HG03175 (cell line): ENCODE measurements at regions not wholly inside any gene's neighbourhood (a gene's known extent, or its start where the extent isn't known, plus 50 kb on each side); places are given as distances from the start of the nearest gene placed in this dataset.

Experiments
- ATAC-seq: cut with Tn5 transposase; IDR thresholded peaks from one replicate; pipeline ENCODE4 v1.9.1; 2021; ENCODE audit warnings: mild to moderate bottlenecking, moderate library complexity; ENCODE audit not compliant: unreplicated experiment

DNA sequence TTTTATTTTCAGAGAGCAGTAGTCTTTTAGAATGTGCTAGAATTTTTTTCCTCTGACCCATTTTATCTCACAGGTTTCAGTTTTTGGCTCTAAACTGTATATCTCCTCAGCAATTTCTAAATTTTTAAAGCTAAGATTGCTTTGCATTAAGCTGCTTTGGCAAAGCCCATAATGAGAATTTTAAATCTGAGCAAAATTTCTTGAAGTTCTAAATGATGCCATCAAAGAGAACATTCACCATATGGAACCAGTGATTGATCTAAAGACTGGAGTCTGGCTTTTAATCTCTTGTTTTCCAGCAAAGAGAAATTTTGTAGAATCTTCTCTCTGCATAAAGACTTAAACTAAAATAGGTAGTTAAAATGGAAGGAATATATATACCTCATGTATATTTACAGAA lies 313.6 kb downstream of the TBC1D32 start:
- ATAC-seq, result no peak

DNA sequence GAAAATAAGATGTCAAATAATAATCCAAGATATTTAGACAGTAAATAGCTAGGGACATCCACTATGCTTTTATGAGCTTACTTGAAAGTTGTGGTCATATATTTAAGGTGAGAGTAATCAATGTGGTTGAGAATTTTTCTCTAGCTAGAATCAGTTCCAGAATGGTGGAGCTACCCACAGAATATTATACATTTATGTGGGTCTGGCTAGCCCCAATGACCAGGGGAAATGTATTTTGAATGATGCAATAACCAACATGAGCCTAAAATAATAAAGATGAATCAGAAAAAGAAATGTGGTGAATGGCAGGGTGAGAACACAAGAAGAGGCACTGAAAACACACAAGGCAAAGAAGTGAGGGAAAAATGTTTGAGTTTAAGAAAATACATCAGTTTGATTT lies 325.7 kb downstream of the TBC1D32 start:
- no peak for ATAC-seq

DNA sequence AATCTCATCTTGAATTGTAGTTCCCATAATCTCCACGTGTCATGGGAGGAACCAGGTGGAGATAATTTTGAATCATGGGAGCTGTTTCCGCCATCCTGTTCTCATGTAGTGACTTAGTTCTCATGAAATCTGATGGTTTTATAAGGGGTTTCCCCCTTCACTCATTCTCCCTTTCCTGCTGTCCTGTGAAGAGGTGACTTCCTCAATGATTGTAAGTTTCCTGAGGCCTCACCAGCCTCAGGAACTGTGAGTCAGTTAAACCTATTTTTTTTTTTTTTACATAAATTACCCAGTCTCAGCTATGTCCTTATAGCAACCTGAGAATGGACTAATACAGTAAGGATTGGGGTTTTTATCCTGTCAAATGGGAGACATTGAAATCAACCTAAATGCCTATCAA lies 328.3 kb downstream of the TBC1D32 start:
- ATAC-seq, result no peak

DNA sequence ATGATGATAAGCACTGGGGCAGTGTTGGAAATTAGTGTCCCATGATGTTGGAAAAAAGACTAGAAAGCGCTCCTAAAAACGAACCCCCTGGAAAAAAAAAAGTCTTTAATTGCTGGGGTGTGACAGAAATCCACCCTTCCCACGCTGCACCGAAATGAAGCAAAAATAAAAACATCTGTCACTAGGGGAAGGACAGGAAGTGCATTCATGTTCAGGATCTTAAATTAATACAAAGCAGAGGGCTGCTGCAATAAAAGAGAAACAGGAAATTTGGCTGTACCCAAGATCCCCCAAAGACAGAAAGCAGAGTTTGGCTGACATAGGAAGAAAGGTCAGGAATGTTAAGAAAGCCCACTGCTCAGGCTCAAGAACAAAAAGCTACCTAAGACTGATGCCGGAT lies 333.9 kb downstream of the TBC1D32 start:
- ATAC-seq, result no peak

DNA sequence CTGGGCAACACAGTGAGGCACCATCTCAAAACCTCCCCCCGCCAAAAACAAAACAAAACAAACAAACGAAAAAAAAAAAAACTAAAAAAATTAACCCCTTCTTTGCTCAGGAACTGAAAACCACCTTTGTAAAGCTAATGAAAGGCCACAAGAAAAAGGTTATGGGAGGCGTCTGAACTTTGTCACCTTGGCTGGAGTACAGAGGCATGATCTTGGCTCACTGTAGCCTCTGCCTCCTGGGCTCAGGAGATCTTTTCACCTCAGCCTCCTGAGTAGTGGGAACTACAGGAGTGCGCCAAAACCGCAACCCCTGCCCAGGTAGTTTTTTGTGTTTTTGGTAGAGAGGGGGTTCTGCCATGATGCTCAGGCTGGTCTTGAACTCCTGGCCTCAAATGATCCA lies 337.9 kb downstream of the TBC1D32 start:
- ATAC-seq, result no peak

DNA sequence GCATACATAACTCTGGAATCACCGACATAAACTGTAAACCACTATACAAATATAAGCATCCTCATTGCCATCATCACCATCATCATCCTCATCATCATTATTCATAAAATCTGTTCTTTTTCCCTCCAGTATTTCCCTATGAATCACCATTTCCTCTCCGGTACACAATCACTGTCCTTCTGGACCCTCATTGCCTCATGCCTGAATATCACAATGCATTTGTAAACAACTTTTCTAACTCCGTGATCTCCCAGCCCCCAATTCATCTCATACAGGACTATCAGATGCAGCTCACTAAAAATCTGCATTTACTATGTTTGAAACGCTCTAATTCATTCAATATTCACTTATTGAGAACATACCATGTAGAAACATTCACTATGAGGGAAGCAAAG lies 339.7 kb downstream of the TBC1D32 start:
- ATAC-seq, result no peak

DNA sequence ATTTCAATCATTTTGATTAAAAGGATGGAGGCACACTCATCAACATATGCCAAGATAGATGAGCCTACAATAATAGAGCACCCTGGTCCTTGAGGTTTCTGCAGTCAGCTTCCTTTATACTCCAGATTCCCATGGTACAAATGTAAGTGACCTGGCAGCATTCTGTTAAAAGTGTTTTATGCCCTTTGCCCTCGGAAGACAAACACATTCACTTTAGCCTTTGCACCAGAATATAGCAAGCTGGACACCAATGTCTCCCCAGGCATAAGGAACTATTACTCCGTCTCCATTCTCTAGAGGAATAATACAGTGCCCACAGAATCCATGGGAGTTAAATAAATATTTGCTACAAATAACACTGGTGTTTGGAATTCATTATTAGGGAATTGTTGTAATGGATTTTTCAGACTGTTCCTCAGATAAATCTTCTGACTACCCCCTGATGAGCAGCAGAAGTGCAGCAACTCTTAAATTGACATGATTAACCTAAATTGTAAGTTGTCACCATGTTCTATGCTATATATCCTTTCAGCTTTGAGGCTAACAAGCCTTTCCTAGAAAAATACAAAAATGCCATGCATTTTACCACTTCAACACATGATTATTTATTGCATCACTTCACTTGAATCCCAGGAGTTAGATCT lies 340.2 kb downstream of the TBC1D32 start:
- no peak for ATAC-seq

DNA sequence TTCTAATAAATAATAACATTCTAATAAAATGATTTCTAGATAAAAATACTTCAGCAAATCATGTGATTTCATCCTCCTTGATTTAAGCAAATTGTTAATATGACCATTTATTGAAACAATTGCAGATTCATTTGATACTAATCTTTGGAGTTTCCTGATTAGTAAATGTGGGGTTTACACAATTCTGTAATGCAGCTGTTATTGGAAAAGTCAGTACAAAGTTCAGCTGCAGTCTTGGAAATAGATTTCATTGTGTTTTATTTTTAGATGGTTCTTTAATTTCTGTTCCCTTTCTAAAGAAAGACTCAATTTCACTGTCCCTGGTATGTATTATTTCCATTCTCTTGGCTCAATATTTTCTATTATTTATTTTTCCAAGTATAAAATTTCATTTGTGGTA lies 342.0 kb downstream of the TBC1D32 start:
- no peak for ATAC-seq

DNA sequence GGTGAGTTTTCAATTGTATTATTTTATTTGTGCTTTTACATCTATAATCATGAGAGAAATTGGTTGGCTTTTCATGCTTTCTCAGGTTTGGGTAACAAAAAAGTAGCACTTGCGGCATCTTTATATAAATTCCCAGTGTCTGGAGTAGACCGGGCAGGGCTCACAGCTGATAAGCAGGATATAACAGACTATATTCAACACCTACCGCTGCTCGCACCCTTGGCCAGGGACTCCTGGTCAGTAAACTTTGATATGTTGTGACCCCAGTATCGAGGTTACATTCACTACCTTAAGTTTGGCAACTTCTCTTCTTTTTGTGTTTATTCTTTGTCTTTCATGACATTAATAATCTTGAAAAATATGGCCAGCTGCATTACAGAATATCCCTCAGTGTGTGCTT lies 343.4 kb downstream of the TBC1D32 start:
- no peak for ATAC-seq

DNA sequence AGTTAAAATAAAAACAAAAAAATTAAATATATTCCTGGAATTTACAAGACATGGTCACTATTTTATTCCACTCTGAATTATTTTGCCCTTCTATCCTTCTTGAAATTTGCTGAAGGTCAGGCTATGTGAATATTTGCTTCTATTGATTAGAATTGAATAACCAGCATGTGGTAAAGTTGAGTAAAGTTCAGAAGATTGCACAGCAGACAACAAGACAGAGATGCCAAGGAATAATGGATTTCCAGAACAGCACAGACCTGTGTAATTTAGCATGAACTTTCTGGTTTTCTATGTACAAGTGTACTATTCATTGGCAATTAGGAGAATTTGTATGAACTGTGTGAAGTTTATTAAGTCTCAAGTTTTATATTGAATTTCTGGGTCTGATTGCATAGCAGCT lies 352.4 kb downstream of the TBC1D32 start:
- no peak for ATAC-seq

DNA sequence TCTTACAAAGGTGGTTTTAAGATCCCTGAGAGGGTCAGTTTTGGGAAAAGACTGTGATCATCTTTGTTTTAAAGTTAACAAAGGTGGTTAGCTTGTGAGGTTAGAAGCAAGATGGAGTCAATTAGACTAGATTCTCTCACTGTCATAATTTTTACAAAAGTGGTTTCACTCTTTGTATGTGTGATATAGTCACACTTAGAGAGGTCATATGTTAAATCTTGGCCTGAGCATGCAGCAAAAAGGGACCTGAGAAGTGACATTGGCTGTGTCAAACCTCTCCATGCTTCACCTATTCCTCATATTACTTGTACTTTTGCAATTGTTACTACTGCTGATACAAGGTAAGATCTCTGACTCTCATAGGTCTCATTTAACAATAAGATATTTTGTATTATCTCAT lies 368.0 kb downstream of the TBC1D32 start:
- ATAC-seq, result peak; percentile 62

DNA sequence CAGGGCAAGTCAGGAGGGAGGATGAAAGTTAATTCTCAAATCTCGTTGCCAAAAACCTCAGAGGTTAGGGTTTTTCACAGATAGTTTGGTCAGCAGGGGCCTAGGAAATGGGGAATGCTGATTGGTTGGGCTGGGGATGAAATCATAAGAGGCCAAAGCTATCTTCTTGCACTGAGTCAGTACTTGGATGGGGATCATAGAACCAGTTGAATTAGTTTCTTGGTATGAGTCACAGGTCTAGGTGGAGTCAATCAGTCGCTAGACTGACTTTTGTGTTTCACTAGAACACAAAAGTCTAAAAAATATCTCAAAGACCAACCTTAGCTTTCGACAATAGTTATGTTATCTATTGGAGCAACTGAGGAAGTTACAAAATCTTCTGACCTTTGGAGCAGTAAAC lies 368.5 kb downstream of the TBC1D32 start:
- peak; percentile 63 for ATAC-seq

DNA sequence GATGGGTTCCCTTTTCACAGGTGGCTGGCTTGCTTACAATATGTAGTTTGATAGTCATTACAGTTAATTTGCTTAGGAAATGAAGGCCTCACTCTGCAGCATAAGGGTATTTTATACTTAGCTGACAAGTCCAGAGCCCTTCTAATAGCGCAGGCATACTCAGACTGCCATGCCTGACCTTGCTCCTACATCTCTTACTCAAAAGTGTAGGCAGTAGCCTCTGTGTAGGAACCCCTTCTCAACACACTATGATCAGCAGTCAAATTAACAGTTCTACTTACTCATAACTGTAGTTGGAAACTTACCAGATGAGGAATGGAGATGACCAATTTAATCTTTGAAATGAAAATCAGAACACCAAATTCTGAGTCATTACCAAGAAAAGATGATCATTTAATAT lies 373.5 kb downstream of the TBC1D32 start:
- no peak for ATAC-seq

DNA sequence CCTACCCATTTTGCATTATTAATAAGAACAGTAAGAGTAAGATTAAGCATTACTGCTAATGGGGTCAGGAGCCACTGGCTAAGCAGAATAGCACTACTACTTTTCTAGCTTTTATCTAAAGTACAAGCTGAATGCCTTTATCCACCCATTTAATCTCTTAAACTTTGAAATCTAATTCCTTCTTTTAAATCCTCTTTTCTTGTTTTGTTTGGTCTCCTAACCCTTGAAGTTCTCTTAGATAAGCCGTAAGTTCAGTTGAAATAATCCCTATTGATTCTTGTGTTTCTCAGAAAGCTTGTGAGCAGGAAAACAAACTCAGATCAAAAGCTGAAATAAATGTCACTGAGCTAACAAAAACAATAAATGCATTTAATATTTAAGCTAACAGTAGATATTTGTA lies 380.2 kb downstream of the TBC1D32 start:
- no peak for ATAC-seq

DNA sequence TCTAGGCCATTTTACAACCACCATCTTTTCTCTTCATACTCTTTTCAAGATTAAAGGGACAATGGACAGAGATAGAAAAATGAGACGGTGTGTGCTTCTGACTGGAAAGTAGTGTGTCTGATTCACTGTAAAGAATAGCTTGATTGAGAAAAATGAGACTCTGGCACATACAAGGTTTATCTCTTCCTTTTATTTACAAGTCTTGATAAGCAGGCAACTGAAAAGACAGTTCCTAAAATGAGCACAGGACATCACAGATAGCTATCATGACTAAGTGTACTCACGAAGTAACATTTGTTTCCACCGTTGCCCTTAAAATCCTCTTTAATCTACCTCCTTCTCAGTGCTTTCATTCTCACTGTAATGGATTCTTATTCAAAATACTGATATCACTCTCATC lies 383.0 kb downstream of the TBC1D32 start:
- ATAC-seq, result no peak

DNA sequence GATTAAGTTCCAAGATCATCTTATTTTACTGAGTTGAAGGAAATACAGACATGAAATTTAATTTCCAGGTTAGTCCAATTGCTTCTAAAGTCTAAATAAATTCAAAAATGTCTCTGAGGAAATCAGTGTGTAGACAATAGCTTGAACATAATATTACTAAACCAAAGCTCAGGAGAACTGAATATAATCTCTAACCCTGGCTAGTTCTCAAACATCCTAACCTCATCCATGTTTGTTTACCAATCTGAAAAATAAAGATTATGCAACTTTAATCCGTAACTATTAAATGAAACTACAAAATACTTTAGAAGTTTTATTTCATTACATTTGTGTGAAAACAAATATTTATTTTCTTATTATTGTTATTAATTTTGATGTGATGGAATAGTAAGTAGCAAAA lies 387.2 kb downstream of the TBC1D32 start:
- no peak for ATAC-seq

DNA sequence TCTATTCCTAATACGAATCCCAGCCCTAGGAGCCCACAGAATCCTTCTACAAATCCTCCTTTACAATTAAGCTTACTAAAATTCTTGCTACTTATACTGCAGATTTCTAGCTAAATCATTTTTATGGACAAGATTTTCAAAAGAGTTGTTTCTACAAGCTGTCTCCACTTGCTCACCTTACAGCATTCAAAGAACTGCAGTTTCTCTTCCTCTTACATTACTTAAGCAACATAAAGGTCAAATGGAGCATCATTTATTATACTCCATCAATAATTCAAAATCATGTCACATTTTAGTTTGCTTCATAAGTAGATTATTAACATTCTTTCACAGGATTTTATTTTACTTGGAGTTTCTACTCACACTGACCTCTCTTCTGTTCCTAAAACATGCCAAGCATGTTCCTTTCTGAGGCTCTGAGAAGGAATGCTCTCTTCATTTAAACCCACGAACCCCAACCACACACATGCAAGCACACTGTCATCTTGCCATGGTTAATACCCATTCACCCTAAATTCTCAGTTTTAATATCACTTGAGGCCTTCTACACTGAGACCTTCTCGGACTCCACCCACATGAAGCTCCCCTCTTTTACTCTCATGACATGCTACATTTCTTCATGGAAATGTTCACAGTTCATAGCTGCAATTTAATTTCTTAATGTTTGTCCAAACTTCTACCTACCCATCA lies 388.2 kb downstream of the TBC1D32 start:
- ATAC-seq, result peak; percentile 68

DNA sequence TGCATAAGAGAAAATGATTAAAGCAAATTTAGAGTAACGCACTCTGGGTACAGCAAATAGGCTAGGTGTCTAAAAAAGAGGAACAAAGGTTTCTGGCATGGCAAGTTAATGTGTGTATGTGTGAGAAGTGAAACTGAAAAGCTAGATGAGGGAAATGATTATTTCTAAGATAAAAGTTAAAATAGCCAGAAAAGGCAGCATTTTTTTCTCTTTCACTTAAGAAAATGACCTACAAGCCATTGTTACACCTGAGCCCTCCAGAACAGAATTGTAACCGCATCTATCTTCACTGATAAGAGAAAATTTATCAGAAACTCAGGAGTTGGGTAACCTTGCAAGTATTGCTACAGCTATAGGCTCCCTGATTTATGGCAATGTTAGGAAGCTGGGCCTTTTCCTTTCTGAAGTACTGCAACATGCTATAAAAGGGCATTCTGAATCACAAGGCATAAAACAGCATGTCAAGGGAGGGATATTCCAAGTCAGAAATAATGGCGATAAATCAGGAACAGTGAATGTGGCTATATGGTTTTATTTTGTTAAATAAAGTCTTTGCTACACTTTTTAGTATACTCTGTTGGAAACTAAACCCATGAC lies 395.3 kb downstream of the TBC1D32 start:
- peak; percentile 97 for ATAC-seq

DNA sequence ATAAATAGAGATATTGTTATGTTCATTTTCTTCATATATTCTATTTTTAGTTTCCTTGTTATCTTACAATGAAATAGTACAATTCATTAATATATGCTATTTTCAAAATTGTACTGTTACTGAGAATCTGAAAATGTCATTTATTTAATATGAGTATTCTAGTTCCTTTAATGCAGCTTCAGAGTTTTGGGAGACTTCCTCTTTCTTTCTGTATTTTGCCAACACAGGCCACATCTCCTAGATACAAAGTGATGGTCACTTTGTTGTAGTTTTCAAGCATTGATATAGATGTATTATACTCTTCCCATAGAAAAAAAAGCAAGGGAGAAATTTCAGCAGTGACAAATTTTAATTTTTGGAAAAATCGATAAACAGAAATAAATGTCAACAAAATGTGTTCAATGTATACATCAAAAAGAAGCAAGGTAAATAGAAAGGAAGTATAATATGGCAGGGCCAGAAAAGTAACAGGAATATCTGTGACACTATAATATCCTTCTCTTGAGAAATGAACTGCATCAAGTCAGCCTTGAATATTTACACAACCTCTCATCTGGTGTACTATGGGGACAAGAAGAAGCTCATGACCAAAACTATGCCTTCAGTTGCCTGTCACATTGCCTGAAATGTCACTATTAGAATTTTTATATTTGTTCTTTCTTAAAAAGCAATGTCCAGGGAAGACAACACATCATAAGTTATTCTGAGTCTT lies 396.0 kb downstream of the TBC1D32 start:
- peak; percentile 36 for ATAC-seq

DNA sequence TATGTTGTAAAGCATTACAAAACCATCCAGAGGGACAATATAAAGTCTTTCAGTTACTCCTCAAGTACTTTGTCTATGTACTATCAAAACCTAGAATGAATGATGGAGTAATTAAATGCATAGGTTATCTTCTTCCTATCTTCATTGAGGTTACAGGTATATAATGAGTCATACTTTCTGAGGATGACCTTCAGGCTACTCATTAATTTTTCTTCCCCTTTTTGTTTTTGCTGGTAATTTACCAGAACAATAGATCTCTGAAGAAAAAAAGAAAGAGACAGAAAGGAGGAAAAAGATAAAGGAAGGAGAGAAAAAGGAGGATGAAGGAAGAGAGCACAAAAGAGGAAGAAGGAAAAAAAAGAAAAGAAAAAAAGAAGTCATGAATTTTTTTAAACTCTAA lies 398.4 kb downstream of the TBC1D32 start:
- ATAC-seq, result peak; percentile 52

DNA sequence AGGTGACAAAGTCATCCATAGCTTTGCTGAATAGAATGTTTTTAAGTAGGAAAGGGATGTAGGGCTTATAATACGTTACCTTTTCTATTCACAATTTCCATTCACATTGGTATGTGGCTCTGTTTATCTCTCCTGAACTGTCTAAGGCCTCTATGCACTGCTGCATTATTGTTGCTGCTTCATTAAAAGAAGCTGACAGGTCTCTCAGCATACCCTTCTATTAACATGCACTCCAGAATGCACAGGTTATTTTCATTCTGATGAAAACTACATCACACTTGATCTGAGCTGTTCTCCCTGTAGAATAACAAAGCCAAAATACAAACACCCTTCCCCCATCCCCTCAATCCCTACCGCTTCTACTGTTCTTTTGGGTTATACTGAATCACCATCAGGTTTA lies 399.3 kb downstream of the TBC1D32 start:
- ATAC-seq, result no peak
